SK-N-MC (cell line): ENCODE measurements at regions not wholly inside any gene's neighbourhood (a gene's known extent, or its start where the extent isn't known, plus 50 kb on each side); places are given as distances from the start of the nearest gene placed in this dataset.

ENCODE experiments used
- EZH2 ChIP-seq: fragments of 200-600 bp; sonication (generic); IDR thresholded peaks from one replicate; pipeline ENCODE4 v1.6.1; 2017; ENCODE audit warnings: antibody characterized with exemption
- POLR2AphosphoS5 ChIP-seq: IDR thresholded peaks from 2 replicates; pipeline ENCODE4 v1.6.1; 2012; ENCODE audit warnings: mild to moderate bottlenecking, low read depth, low read length, borderline replicate concordance

- no peak for TF ChIP-seq POLR2AphosphoS5
- TF ChIP-seq EZH2 = no peak
Observed at GRCh38 chr2:133819906-133820305, 251.6 kb upstream of the NCKAP5 start.
